SK-N-SH treated with all-trans-retinoic acid at 6 μM for 48 hours (cell line): ENCODE measurements at regions not wholly inside any gene's neighbourhood (a gene's known extent, or its start where the extent isn't known, plus 50 kb on each side); places are given as distances from the start of the nearest gene placed in this dataset.
"Not testable (repeated sequence)": the region's sequence is repeated elsewhere in the genome, so short reads cannot be mapped to it uniquely, and the experiment has no call there.

ENCODE experiments used
- ATAC-seq: fragments of 200-7000 bp; cut with Tn5 transposase; 3 replicates; pipeline ENCODE4 v1.9.1; 2020; ENCODE audit warnings: mild to moderate bottlenecking, moderate library complexity
- ARNTL ChIP-seq: fragments of 450-650 bp; formaldehyde crosslinking; IDR thresholded peaks from 2 replicates; pipeline ENCODE4 v1.5.0; 2020; ENCODE audit warnings: low read depth, mild to moderate bottlenecking, moderate library complexity, borderline replicate concordance
- BACH2 ChIP-seq: fragments of 250-450 bp; sonication (Bioruptor Pico); IDR thresholded peaks from 2 replicates; pipeline ENCODE4 v1.9.0; 2021; ENCODE audit warnings: mild to moderate bottlenecking, borderline replicate concordance
- CSDC2 ChIP-seq: fragments of 250-450 bp; sonication (Bioruptor Pico); IDR thresholded peaks from 2 replicates; pipeline ENCODE4 v1.5.0; 2020; ENCODE audit warnings: mild to moderate bottlenecking, moderate library complexity
- ESRRG ChIP-seq: fragments of 250-450 bp; sonication (Bioruptor Pico); IDR thresholded peaks from 2 replicates; pipeline ENCODE4 v1.6.1; 2021; ENCODE audit warnings: mild to moderate bottlenecking
- GLIS3 ChIP-seq: fragments of 250-450 bp; sonication (Bioruptor Pico); IDR thresholded peaks from 2 replicates; pipeline ENCODE4 v1.5.0; 2020; ENCODE audit warnings: mild to moderate bottlenecking, moderate library complexity
- ISL1 ChIP-seq: fragments of 250-450 bp; sonication (Bioruptor Pico); IDR thresholded peaks from 2 replicates; pipeline ENCODE4 v2.1.2; 2022; ENCODE audit warnings: mild to moderate bottlenecking, moderate library complexity
- OSR1 ChIP-seq: fragments of 250-450 bp; sonication (Bioruptor Pico); IDR thresholded peaks from 2 replicates; pipeline ENCODE4 v1.8.0; 2022; ENCODE audit warnings: moderate library complexity, mild to moderate bottlenecking, inconsistent platforms
- PPARA ChIP-seq: fragments of 250-450 bp; sonication (Bioruptor Pico); IDR thresholded peaks from 2 replicates; pipeline ENCODE4 v1.5.0; 2020; ENCODE audit warnings: mild to moderate bottlenecking, borderline replicate concordance
- RARB ChIP-seq: fragments of 250-450 bp; sonication (Bioruptor Pico); IDR thresholded peaks from 2 replicates; pipeline ENCODE4 v1.8.0; 2021; ENCODE audit warnings: mild to moderate bottlenecking, moderate library complexity
- SNAI2 ChIP-seq: fragments of 250-450 bp; sonication (Bioruptor Pico); IDR thresholded peaks from 2 replicates; pipeline ENCODE4 v1.5.0; 2020; ENCODE audit warnings: mild to moderate bottlenecking, moderate library complexity
- TCF4 ChIP-seq: fragments of 250-450 bp; sonication (Bioruptor Pico); IDR thresholded peaks from 2 replicates; pipeline ENCODE4 v1.8.0; 2021; ENCODE audit warnings: mild to moderate bottlenecking, moderate library complexity, borderline replicate concordance
- TOX ChIP-seq: fragments of 250-450 bp; sonication (Bioruptor Pico); IDR thresholded peaks from 2 replicates; pipeline ENCODE4 v1.8.0; 2021; ENCODE audit warnings: mild to moderate bottlenecking, moderate library complexity, borderline replicate concordance
- ZC3H10 ChIP-seq: fragments of 250-450 bp; sonication (Bioruptor Pico); IDR thresholded peaks from 2 replicates; pipeline ENCODE4 v1.5.1; 2021; ENCODE audit warnings: mild to moderate bottlenecking, moderate library complexity
- ZFP3 ChIP-seq: fragments of 250-450 bp; sonication (Bioruptor Pico); IDR thresholded peaks from 2 replicates; pipeline ENCODE4 v1.5.0; 2020; ENCODE audit warnings: mild to moderate bottlenecking, moderate library complexity
- ZFP30 ChIP-seq: fragments of 450-650 bp; formaldehyde crosslinking; IDR thresholded peaks from 2 replicates; pipeline ENCODE4 v1.5.0; 2022; ENCODE audit warnings: mild to moderate bottlenecking, moderate library complexity
- ZNF565 ChIP-seq: fragments of 450-650 bp; formaldehyde crosslinking; conservative IDR thresholded peaks from 2 replicates; pipeline ENCODE4 v1.5.0; 2020; ENCODE audit warnings: low read depth, mild to moderate bottlenecking, moderate library complexity
- ZNF8 ChIP-seq: fragments of 450-650 bp; formaldehyde crosslinking; IDR thresholded peaks from 2 replicates; pipeline ENCODE4 v1.5.0; 2020; ENCODE audit warnings: mild to moderate bottlenecking, moderate library complexity
- TF ChIP-seq, protein P1 (sequence below): fragments of 250-450 bp; sonication (Bioruptor Pico); IDR thresholded peaks from 2 replicates; pipeline ENCODE4 v1.8.0; 2021; ENCODE audit warnings: low read depth, mild to moderate bottlenecking, moderate library complexity, borderline replicate concordance
- TF ChIP-seq, protein P2 (sequence below): fragments of 250-450 bp; sonication (Bioruptor Pico); IDR thresholded peaks from 2 replicates; pipeline ENCODE4 v1.5.1; 2021; ENCODE audit warnings: mild to moderate bottlenecking, moderate library complexity
- TF ChIP-seq, protein P3 (sequence below): fragments of 250-450 bp; sonication (Bioruptor Pico); IDR thresholded peaks from 2 replicates; pipeline ENCODE4 v1.5.0; 2020; ENCODE audit warnings: mild to moderate bottlenecking, moderate library complexity
- TF ChIP-seq, protein P4 (sequence below): fragments of 250-450 bp; sonication (Bioruptor Pico); IDR thresholded peaks from 2 replicates; pipeline ENCODE4 v1.8.0; 2020; ENCODE audit warnings: mild to moderate bottlenecking, moderate library complexity, borderline replicate concordance

DNA sequence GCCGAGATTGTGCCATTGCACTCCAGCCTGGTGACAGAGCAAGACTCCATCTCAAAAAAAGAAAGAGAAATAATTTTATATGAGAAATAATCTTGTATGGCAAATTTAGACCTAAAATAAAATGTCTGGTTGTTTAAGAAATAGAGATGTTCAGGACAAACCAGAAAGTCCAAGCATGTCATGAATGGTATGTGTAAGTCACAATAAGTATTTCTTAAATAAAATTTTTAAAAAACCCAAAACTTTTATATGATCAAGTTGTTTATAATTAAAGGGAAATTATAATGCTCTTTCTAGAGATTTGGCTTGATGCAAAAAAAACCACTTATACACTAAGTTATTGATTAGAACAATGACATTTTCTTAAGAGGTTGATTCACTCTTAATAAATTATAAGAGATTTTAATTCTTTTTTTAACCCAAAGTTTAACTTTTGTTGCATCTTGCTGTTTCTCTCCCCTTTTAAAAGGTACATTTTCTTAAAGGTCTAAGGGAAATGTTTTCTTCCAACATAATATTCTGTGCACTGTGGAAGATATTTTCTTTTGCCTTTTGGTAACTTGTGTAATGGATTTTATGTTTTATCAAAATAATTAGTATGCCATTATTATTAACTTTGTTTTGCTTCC lies 105.7 kb downstream of the RTP4 start:
- no peak for ATAC-seq
- TF ChIP-seq SNAI2 (CRISPR knock-in tag) = no peak
- no peak for TF ChIP-seq ZNF8 (CRISPR knock-in tag)
- TF ChIP-seq ZNF565 (CRISPR knock-in tag) = no peak
- TF ChIP-seq CSDC2 (CRISPR knock-in tag) = no peak
- no peak for TF ChIP-seq TCF4
- no peak for TF ChIP-seq PPARA
- no peak for TF ChIP-seq RARB (CRISPR knock-in tag)
- TF ChIP-seq, protein P1, sequence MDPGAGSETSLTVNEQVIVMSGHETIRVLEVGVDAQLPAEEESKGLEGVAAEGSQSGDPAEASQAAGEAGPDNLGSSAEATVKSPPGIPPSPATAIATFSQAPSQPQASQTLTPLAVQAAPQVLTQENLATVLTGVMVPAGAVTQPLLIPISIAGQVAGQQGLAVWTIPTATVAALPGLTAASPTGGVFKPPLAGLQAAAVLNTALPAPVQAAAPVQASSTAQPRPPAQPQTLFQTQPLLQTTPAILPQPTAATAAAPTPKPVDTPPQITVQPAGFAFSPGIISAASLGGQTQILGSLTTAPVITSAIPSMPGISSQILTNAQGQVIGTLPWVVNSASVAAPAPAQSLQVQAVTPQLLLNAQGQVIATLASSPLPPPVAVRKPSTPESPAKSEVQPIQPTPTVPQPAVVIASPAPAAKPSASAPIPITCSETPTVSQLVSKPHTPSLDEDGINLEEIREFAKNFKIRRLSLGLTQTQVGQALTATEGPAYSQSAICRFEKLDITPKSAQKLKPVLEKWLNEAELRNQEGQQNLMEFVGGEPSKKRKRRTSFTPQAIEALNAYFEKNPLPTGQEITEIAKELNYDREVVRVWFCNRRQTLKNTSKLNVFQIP = no peak
- no peak for TF ChIP-seq ZFP3 (CRISPR knock-in tag)

DNA sequence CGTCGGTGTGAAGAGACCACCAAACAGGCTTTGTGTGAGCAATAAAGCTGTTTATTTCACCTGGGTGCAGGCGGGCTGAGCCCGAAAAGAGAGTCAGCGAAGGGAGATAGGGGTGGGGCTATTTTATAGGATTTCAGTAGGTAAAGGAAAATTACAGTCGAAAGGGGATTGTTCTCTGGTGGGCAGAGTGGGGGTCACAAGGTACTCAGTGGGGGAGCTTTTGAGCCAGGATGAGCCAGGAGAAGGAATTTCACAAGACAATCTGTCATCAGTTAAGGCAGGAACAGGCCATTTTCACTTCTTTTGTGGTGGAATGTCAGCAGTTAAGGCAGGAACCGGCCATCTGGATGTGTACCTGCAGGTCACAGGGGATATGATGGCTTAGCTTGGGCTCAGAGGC lies 98.1 kb downstream of the RTP4 start:
- not testable (repeated sequence) for ATAC-seq

DNA sequence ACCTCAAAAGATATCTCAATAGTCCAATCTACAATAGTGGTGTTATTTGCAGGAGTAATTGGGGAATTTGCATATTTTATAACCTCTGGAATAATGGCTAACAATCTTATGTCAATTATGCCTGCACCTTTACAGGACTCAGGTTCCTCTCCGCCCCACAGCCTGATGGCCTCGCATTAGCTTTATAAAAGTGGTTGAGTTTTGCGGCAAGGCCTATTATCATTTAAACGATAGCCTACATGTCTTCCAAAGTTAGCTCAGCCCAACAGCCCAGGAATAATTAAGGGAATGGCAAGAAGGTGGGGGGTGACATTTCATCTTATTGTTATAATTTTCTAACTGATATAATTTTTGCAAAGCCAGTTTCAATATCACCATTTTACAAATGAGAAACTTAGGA lies 97.3 kb downstream of the RTP4 start:
- ATAC-seq = no peak
- TF ChIP-seq GLIS3 = no peak

DNA sequence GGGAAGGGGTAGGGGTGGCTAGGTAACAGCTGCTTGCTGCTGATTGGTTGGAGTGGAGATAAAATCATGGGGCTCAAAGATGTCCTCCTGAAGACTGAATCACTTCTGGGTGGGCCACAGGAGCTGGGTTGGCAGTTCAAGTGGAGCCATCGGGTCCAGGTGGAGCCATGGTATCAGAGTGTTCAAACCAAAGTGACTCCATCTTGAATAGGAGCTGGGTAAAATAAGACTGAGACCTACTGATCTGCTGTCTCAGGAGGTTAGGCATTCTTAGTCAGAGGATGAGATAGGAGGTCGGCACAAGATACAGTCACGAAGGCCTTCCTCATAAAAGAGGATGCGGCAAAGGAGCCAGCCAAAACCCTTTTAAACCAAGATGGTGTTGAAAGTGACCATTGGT lies 96.5 kb downstream of the RTP4 start:
- ATAC-seq = no peak
- TF ChIP-seq OSR1 (CRISPR knock-in tag) (no peak), ZFP3 (CRISPR knock-in tag) (no peak), ARNTL (CRISPR knock-in tag) (no peak)

DNA sequence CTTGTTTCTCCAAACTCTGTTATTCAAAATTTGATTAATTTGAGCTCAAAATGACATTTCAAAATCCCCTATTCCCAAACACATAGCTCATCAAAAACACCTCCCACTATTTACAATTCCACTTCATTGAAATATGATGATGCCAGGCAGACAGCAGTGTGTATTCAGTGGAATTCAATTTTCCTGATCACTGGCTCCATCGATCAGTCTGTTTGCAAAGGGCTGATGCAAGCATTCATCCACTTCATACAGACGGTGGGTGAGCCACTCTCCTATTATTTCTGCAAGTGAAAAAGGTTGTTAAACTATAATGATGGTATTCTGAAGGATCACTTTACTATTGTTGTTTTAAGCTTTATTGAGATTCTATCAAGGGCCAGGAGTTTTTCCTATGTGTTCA lies 90.7 kb downstream of the RTP4 start:
- ATAC-seq = no peak
- TF ChIP-seq ZNF8 (CRISPR knock-in tag) (no peak), ISL1 (CRISPR knock-in tag) (no peak), ESRRG (no peak), ZFP30 (no peak), TOX (CRISPR knock-in tag) (no peak), ARNTL (CRISPR knock-in tag) (no peak)
- TF ChIP-seq, protein P1 = no peak
- TF ChIP-seq, protein P2, sequence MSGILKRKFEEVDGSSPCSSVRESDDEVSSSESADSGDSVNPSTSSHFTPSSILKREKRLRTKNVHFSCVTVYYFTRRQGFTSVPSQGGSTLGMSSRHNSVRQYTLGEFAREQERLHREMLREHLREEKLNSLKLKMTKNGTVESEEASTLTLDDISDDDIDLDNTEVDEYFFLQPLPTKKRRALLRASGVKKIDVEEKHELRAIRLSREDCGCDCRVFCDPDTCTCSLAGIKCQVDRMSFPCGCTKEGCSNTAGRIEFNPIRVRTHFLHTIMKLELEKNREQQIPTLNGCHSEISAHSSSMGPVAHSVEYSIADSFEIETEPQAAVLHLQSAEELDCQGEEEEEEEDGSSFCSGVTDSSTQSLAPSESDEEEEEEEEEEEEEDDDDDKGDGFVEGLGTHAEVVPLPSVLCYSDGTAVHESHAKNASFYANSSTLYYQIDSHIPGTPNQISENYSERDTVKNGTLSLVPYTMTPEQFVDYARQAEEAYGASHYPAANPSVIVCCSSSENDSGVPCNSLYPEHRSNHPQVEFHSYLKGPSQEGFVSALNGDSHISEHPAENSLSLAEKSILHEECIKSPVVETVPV = no peak

DNA sequence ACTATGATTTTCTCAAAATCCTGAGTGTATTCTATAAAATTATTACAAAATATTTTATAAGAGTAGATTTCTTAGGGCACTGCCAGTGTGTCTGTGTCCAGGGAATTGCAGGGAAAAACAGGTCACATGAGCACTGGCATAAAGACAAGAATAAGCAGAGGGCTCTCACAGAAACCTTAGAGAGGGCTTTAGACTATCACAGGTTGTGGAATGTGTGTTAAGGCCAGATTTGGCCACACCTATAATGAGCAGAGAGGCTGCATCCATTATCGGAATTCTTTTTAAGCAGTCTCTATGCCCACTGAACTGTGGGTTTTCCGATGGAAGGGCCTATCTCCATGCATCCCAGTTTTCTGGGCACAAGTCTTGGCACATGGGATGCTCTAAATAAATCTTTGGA lies 90.2 kb downstream of the RTP4 start:
- ATAC-seq = no peak
- TF ChIP-seq, protein P3, sequence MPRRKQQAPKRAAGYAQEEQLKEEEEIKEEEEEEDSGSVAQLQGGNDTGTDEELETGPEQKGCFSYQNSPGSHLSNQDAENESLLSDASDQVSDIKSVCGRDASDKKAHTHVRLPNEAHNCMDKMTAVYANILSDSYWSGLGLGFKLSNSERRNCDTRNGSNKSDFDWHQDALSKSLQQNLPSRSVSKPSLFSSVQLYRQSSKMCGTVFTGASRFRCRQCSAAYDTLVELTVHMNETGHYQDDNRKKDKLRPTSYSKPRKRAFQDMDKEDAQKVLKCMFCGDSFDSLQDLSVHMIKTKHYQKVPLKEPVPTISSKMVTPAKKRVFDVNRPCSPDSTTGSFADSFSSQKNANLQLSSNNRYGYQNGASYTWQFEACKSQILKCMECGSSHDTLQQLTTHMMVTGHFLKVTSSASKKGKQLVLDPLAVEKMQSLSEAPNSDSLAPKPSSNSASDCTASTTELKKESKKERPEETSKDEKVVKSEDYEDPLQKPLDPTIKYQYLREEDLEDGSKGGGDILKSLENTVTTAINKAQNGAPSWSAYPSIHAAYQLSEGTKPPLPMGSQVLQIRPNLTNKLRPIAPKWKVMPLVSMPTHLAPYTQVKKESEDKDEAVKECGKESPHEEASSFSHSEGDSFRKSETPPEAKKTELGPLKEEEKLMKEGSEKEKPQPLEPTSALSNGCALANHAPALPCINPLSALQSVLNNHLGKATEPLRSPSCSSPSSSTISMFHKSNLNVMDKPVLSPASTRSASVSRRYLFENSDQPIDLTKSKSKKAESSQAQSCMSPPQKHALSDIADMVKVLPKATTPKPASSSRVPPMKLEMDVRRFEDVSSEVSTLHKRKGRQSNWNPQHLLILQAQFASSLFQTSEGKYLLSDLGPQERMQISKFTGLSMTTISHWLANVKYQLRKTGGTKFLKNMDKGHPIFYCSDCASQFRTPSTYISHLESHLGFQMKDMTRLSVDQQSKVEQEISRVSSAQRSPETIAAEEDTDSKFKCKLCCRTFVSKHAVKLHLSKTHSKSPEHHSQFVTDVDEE (CRISPR knock-in tag) = no peak
- TF ChIP-seq, protein P4, sequence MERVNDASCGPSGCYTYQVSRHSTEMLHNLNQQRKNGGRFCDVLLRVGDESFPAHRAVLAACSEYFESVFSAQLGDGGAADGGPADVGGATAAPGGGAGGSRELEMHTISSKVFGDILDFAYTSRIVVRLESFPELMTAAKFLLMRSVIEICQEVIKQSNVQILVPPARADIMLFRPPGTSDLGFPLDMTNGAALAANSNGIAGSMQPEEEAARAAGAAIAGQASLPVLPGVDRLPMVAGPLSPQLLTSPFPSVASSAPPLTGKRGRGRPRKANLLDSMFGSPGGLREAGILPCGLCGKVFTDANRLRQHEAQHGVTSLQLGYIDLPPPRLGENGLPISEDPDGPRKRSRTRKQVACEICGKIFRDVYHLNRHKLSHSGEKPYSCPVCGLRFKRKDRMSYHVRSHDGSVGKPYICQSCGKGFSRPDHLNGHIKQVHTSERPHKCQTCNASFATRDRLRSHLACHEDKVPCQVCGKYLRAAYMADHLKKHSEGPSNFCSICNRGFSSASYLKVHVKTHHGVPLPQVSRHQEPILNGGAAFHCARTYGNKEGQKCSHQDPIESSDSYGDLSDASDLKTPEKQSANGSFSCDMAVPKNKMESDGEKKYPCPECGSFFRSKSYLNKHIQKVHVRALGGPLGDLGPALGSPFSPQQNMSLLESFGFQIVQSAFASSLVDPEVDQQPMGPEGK (CRISPR knock-in tag) = no peak
- no peak for TF ChIP-seq OSR1 (CRISPR knock-in tag)
- no peak for TF ChIP-seq BACH2
- TF ChIP-seq ZFP3 (CRISPR knock-in tag) = no peak
- TF ChIP-seq ARNTL (CRISPR knock-in tag) = no peak
- no peak for TF ChIP-seq ZC3H10 (CRISPR knock-in tag)
- TF ChIP-seq, protein P1 = no peak
- TF ChIP-seq TCF4 = no peak
- no peak for TF ChIP-seq SNAI2 (CRISPR knock-in tag)
